Type B pancreatic cell (in vitro differentiated cells): ENCODE measurements at regions not wholly inside any gene's neighbourhood (a gene's known extent, or its start where the extent isn't known, plus 50 kb on each side); places are given as distances from the start of the nearest gene placed in this dataset.

Experiments
- DNase-seq: peaks from one replicate; pipeline ENCODE4 v3.0.0; 2021; ENCODE audit warnings: mixed read lengths; ENCODE audit not compliant: unreplicated experiment; ENCODE audit errors: extremely low spot score
- H3K27ac Mint-ChIP-seq: 2 replicates; pipeline ENCODE4 v1.8.0; 2021; ENCODE audit warnings: mild to moderate bottlenecking, mixed read lengths
- H3K27me3 Mint-ChIP-seq: 2 replicates; pipeline ENCODE4 v1.8.0; 2021; ENCODE audit warnings: mixed read lengths
- H3K36me3 Mint-ChIP-seq: 2 replicates; pipeline ENCODE4 v1.8.0; 2021; ENCODE audit warnings: mixed read lengths
- H3K4me1 Mint-ChIP-seq: one replicate; pipeline ENCODE4 v1.8.0; 2021; ENCODE audit warnings: mixed read lengths; ENCODE audit not compliant: unreplicated experiment
- H3K4me3 Mint-ChIP-seq: 2 replicates; pipeline ENCODE4 v1.8.0; 2021; ENCODE audit warnings: mild to moderate bottlenecking, mixed read lengths
- H3K9me3 Mint-ChIP-seq: 2 replicates; pipeline ENCODE4 v1.8.0; 2021; ENCODE audit warnings: mixed read lengths
- CTCF ChIP-seq: fragments of 200-600 bp; sonication (generic); conservative IDR thresholded peaks from 2 replicates; pipeline ENCODE4 v1.5.0; 2021; ENCODE audit warnings: antibody characterized with exemption, mild to moderate bottlenecking

GRCh38 chr10:123611243-123611642, 54.9 kb upstream of the GPR26 start:
- Mint-ChIP-seq H3K9me3 (no peaks in the 10 kb centered on the region), H3K36me3 (no peaks in the 10 kb centered on the region)

GRCh38 chr10:123611876-123612275, 54.3 kb upstream of the GPR26 start:
- DNase-seq = no peak
- Mint-ChIP-seq H3K9me3 (no peaks in the 10 kb centered on the region), H3K4me3 (no peak overlapping the region)

More at GRCh38 chr10:123611243-123611642, 54.9 kb upstream of the GPR26 start:
- Mint-ChIP-seq H3K27me3 (peaks cover 70% of the 10 kb centered on the region), H3K4me1 (no peaks in the 10 kb centered on the region), H3K4me3 (no peak overlapping the region), H3K27ac (no peak overlapping the region)
- no peak for TF ChIP-seq CTCF
- no peak for DNase-seq

GRCh38 chr10:123613346-123613850, 52.8 kb upstream of the GPR26 start:
- no peaks in the 10 kb centered on the region for H3K4me1 Mint-ChIP-seq
- no peak overlapping the region for H3K27ac Mint-ChIP-seq
- H3K9me3 Mint-ChIP-seq = no peaks in the 10 kb centered on the region
- no peak for DNase-seq
- no peaks in the 10 kb centered on the region for H3K36me3 Mint-ChIP-seq
- peaks cover 50% of the 10 kb centered on the region for H3K27me3 Mint-ChIP-seq
- no peak for TF ChIP-seq CTCF
- no peak overlapping the region for H3K4me3 Mint-ChIP-seq

More at GRCh38 chr10:123611876-123612275, 54.3 kb upstream of the GPR26 start:
- Mint-ChIP-seq H3K4me1 (no peaks in the 10 kb centered on the region), H3K27ac (no peak overlapping the region), H3K27me3 (peaks cover 63% of the 10 kb centered on the region), H3K36me3 (no peaks in the 10 kb centered on the region)
- TF ChIP-seq CTCF = no peak

- no peak for TF ChIP-seq CTCF
- no peaks in the 10 kb centered on the region for H3K36me3 Mint-ChIP-seq
- H3K4me1 Mint-ChIP-seq = no peaks in the 10 kb centered on the region
- no peak overlapping the region for H3K27ac Mint-ChIP-seq
- DNase-seq = peak; percentile 85
- no peaks in the 10 kb centered on the region for H3K9me3 Mint-ChIP-seq
- H3K4me3 Mint-ChIP-seq = no peak overlapping the region
- peaks cover 48% of the 10 kb centered on the region for H3K27me3 Mint-ChIP-seq
These were observed 51.3 kb upstream of the GPR26 start for GRCh38 chr10:123614888-123615287.
